ENCODE measurements at regions not wholly inside any gene's neighbourhood (a gene's known extent, or its start where the extent isn't known, plus 50 kb on each side); places are given as distances from the start of the nearest gene placed in this dataset.

DNA sequence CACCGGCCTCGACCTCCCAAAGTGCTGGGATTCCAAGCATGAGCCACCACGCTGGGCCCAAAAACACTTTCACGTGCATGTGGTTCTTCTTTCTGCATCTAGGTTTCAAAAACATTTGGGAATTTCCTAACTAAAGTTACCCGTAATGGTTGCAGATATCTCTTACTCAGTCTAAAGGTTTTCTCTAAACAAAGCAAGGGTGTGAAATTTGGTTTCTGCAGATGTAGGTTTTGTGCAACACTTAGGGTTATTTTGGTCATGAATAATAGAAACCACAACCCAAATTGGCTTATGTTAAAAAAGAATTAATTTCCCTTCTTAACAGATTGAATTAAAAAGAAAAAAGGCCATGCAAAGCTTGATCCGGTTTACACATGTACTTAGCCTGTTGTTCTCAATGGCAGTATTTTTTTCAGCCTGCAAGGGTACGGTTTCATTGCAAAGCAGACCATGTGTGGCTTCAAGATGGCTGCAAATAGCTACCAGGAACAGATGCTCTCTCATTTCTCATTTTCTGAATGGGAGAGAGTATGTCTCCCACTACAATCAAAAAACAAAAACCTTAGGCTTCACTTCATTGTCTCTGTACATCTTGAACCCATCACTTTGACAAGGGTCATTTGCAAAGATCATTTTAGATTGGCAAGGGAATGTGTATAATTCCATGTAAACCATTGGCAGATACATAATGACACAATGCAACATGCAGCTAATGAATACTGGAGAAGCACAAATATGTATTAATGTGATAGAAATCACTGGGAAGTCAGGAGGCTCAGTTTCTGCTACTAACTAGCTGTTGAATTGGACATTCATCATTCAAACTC is 491.2 kb upstream of the FLRT2 start:
- no peak overlapping the region for H3K27ac ChIP-seq (ENCODE audit: low read length)
- no peaks in the 10 kb centered on the region for H3K4me1 ChIP-seq (ENCODE audit: control insufficient read depth, insufficient read depth, low read length)
- 81% methylated on average over 7 of the region's 7 CpGs for WGBS (ENCODE audit: insufficient coverage)
- ATAC-seq (peak in 1 of 3 donors; percentile 59), DNase-seq (no peak)
- H3K36me3 ChIP-seq (ENCODE audit: control insufficient read depth, insufficient read depth, low read length), result no peaks in the 10 kb centered on the region
- Mint-ChIP-seq H3K4me3 (no peak overlapping the region), H3K27me3 (ENCODE audit: low read depth in 2 of 2) (no peaks in the 10 kb centered on the region), H3K27ac (no peak overlapping the region), H3K36me3 (peaks cover 6% of the 10 kb centered on the region), H3K4me1 (no peaks in the 10 kb centered on the region), H3K9me3 (peaks cover 5 to 18% of the 10 kb centered on the region in 2 donors)
- H3K4me3 ChIP-seq (ENCODE audit: low read length), result no peak overlapping the region
- no peaks in the 10 kb centered on the region for H3K27me3 ChIP-seq (ENCODE audit: control insufficient read depth, insufficient read depth, low read length)
- peaks cover 7% of the 10 kb centered on the region for H3K9me3 ChIP-seq (ENCODE audit: control insufficient read depth, insufficient read depth, low read length)
- intact Hi-C loops (cut with micrococcal nuclease), result no loop called here
- TF ChIP-seq, protein P1, sequence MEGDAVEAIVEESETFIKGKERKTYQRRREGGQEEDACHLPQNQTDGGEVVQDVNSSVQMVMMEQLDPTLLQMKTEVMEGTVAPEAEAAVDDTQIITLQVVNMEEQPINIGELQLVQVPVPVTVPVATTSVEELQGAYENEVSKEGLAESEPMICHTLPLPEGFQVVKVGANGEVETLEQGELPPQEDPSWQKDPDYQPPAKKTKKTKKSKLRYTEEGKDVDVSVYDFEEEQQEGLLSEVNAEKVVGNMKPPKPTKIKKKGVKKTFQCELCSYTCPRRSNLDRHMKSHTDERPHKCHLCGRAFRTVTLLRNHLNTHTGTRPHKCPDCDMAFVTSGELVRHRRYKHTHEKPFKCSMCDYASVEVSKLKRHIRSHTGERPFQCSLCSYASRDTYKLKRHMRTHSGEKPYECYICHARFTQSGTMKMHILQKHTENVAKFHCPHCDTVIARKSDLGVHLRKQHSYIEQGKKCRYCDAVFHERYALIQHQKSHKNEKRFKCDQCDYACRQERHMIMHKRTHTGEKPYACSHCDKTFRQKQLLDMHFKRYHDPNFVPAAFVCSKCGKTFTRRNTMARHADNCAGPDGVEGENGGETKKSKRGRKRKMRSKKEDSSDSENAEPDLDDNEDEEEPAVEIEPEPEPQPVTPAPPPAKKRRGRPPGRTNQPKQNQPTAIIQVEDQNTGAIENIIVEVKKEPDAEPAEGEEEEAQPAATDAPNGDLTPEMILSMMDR (IDR thresholded peaks at IDR 0.05), result no peak

DNA sequence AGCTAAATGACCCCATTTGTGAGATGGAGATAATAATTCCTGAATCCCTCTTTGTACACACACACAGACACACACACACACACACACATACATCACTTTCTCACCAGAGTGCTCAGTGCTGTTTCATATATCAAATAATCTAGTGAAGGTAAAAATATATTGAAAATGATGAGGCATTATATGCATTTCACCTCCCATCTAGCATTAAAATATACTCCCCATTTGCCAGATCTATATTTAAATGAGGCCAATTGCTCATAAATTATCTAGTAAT is 490.7 kb upstream of the FLRT2 start:
- Mint-ChIP-seq H3K4me3 (no peak overlapping the region), H3K27ac (no peak overlapping the region), H3K9me3 (peaks cover 5 to 18% of the 10 kb centered on the region in 2 donors), H3K27me3 (ENCODE audit: low read depth in 2 of 2) (no peaks in the 10 kb centered on the region), H3K36me3 (peaks cover 6% of the 10 kb centered on the region), H3K4me1 (no peaks in the 10 kb centered on the region)
- DNase-seq, result no peak
- no peak for ATAC-seq
- intact Hi-C loops (cut with micrococcal nuclease), result no loop called here
- Histone ChIP-seq H3K27ac (ENCODE audit: low read length) (no peak overlapping the region), H3K4me1 (ENCODE audit: control insufficient read depth, insufficient read depth, low read length) (no peaks in the 10 kb centered on the region), H3K4me3 (ENCODE audit: low read length) (no peak overlapping the region), H3K27me3 (ENCODE audit: control insufficient read depth, insufficient read depth, low read length) (no peaks in the 10 kb centered on the region), H3K36me3 (ENCODE audit: control insufficient read depth, insufficient read depth, low read length) (no peaks in the 10 kb centered on the region), H3K9me3 (ENCODE audit: control insufficient read depth, insufficient read depth, low read length) (peaks cover 7% of the 10 kb centered on the region)
- TF ChIP-seq, protein P1 (IDR thresholded peaks at IDR 0.05), result no peak

DNA sequence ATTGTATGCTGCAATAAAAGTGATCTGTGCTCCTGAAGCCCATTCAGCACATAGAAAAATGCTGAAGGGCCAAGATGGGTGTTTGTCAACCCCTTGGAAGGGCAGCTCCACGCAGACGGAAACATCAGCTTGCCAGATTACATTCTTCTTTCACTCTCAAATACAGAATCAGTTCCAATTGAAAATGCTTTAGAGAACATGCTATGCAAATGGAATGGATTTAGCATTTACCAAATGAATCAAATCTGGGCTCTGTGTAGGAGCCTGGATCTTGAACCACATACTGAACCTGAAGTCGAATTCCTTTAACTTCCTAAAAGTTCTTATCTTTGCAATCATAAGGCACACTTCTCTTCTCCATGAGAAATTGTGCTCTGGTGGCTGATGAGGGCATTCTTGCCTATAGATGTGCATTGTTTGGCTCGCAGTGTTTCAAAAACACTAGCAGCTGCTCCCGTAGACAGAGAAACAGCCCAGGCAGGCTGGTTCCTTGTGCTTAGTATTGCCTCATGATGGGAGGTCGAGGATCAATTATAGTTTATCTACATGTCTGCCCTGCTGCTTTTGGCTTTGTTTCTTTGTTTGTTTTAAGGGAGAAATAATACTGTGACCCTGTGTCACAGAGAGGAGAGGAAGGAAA is 489.8 kb upstream of the FLRT2 start:
- Histone ChIP-seq H3K4me1 (ENCODE audit: control insufficient read depth, insufficient read depth, low read length) (no peaks in the 10 kb centered on the region), H3K4me3 (ENCODE audit: low read length) (no peak overlapping the region), H3K9me3 (ENCODE audit: control insufficient read depth, insufficient read depth, low read length) (peaks cover 7% of the 10 kb centered on the region), H3K27ac (ENCODE audit: low read length) (no peak overlapping the region), H3K27me3 (ENCODE audit: control insufficient read depth, insufficient read depth, low read length) (no peaks in the 10 kb centered on the region), H3K36me3 (ENCODE audit: control insufficient read depth, insufficient read depth, low read length) (no peaks in the 10 kb centered on the region)
- Mint-ChIP-seq H3K27me3 (ENCODE audit: low read depth in 2 of 2) (no peaks in the 10 kb centered on the region), H3K27ac (no peak overlapping the region), H3K4me1 (no peaks in the 10 kb centered on the region), H3K36me3 (peaks cover 6% of the 10 kb centered on the region), H3K4me3 (no peak overlapping the region), H3K9me3 (peaks cover 5 to 18% of the 10 kb centered on the region in 2 donors)
- DNase-seq (no peak), ATAC-seq (no peak)
- intact Hi-C loops (cut with micrococcal nuclease), result no loop called here
- 56% methylated on average over 3 of the region's 6 CpGs for whole genome bisulfite sequencing (ENCODE audit: insufficient coverage)
- TF ChIP-seq, protein P1 (IDR thresholded peaks at IDR 0.05), result no peak

GRCh38 chr14:85041618-85042017 is 488.3 kb upstream of the FLRT2 start:
- no peaks in the 10 kb centered on the region for H3K27me3 ChIP-seq (ENCODE audit: control insufficient read depth, insufficient read depth, low read length)
- H3K4me1 ChIP-seq (ENCODE audit: control insufficient read depth, insufficient read depth, low read length), result no peaks in the 10 kb centered on the region
- H3K9me3 Mint-ChIP-seq, result peaks cover 10 to 18% of the 10 kb centered on the region in 2 donors
- H3K4me1 Mint-ChIP-seq, result no peaks in the 10 kb centered on the region
- intact Hi-C loops (cut with micrococcal nuclease), result no loop called here
- TF ChIP-seq, protein P1 (IDR thresholded peaks at IDR 0.05), result no peak
- peaks cover 10% of the 10 kb centered on the region for H3K9me3 ChIP-seq (ENCODE audit: control insufficient read depth, insufficient read depth, low read length)
- no peak overlapping the region for H3K27ac Mint-ChIP-seq
- H3K36me3 ChIP-seq (ENCODE audit: control insufficient read depth, insufficient read depth, low read length), result no peaks in the 10 kb centered on the region
- H3K27me3 Mint-ChIP-seq (ENCODE audit: low read depth in 2 of 2), result no peaks in the 10 kb centered on the region
- DNase-seq, result no peak
- H3K27ac ChIP-seq (ENCODE audit: low read length), result no peak overlapping the region
- H3K36me3 Mint-ChIP-seq, result peaks cover 6% of the 10 kb centered on the region
- no peak for ATAC-seq
- H3K4me3 Mint-ChIP-seq, result no peak overlapping the region
- no peak overlapping the region for H3K4me3 ChIP-seq (ENCODE audit: low read length)

Data from natural killer cell (primary cell).